ENCODE measurements at regions not wholly inside any gene's neighbourhood (a gene's known extent, or its start where the extent isn't known, plus 50 kb on each side); places are given as distances from the start of the nearest gene placed in this dataset.

DNA sequence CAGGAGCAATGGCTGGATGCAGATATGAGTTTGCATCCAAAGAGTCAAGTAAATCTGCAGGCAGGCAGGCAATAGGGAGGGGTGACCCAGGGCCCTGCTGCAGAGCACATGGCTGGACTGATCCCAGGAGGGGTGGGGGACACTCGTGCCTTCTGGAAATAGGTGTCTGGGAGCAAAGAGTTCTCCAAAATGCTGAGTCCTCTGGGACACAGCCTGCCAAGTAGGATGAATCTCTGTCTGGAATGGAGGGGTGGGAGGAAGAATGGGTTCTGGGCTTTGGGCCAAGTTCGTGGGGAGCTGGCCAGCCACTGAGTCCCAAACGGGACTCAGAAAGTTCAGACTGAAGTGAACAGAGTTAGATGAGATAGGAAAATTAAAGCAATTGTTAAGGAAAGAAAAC is 214.5 kb downstream of the MTHFS start:
- H2BK20ac ChIP-seq (ENCODE audit: low read depth, low read length, poor library complexity, severe bottlenecking) = no peak overlapping the region
- DNase-seq = no peak
- no peak overlapping the region for H4K8ac ChIP-seq (replicated peaks; ENCODE audit: insufficient read length, low read depth, low read length)
- no CpG with 5 or more reads among the region's 3 CpGs for WGBS (ENCODE audit: extremely low coverage, insufficient read length, low lambda C conversion rate)
- no peaks in the 10 kb centered on the region for H3K79me2 ChIP-seq (ENCODE audit: insufficient read depth, low read length)
- no peak overlapping the region for H4K5ac ChIP-seq (ENCODE audit: insufficient read length, low read depth, low read length)
- no peak overlapping the region for H3K4me2 ChIP-seq (ENCODE audit: insufficient read depth, insufficient read length, low read length)
- no peaks in the 10 kb centered on the region for H3K9me3 ChIP-seq (ENCODE audit: control insufficient read depth, low read depth, low read length)
- Mint-ChIP-seq H3K27me3 (ENCODE audit: low read depth) (no peaks in the 10 kb centered on the region), H3K4me3 (no peak overlapping the region), H3K27ac (no peak overlapping the region; a peak in 2 of 7 replicates), H3K9me3 (no peaks in the 10 kb centered on the region), H3K4me1 (peaks cover 28% of the 10 kb centered on the region in 2 experiments), H3K36me3 (ENCODE audit: insufficient read depth in 1 of 3, low read depth in 3 of 3) (no peaks in the 10 kb centered on the region; a peak in 1 of 7 replicates)
- no peaks in the 10 kb centered on the region for H3K27me3 ChIP-seq (ENCODE audit: insufficient read depth, low read length)
- H3K56ac ChIP-seq (ENCODE audit: insufficient read length, low read depth, low read length) = no peak overlapping the region
- H3K14ac ChIP-seq (ENCODE audit: insufficient read depth, low read length) = no peak overlapping the region
- H3K9ac ChIP-seq (ENCODE audit: extremely low read depth, insufficient read length, low read length) = no peak overlapping the region
- H3K23ac ChIP-seq (ENCODE audit: insufficient read length, low read depth, low read length) = no peak overlapping the region
- H2BK12ac ChIP-seq (ENCODE audit: insufficient read length, low read depth, low read length) = no peak overlapping the region
- no peaks in the 10 kb centered on the region for H3K23me2 ChIP-seq (ENCODE audit: insufficient read length, low read depth, low read length, poor library complexity, severe bottlenecking)
- H2AFZ ChIP-seq (ENCODE audit: low read length) = no peak overlapping the region
- no peak overlapping the region for H3K4ac ChIP-seq (ENCODE audit: low read depth, low read length)
- TF ChIP-seq, protein P1, sequence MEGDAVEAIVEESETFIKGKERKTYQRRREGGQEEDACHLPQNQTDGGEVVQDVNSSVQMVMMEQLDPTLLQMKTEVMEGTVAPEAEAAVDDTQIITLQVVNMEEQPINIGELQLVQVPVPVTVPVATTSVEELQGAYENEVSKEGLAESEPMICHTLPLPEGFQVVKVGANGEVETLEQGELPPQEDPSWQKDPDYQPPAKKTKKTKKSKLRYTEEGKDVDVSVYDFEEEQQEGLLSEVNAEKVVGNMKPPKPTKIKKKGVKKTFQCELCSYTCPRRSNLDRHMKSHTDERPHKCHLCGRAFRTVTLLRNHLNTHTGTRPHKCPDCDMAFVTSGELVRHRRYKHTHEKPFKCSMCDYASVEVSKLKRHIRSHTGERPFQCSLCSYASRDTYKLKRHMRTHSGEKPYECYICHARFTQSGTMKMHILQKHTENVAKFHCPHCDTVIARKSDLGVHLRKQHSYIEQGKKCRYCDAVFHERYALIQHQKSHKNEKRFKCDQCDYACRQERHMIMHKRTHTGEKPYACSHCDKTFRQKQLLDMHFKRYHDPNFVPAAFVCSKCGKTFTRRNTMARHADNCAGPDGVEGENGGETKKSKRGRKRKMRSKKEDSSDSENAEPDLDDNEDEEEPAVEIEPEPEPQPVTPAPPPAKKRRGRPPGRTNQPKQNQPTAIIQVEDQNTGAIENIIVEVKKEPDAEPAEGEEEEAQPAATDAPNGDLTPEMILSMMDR (conservative IDR thresholded peaks at IDR 0.05) = no peak
- no peak overlapping the region for H2AK5ac ChIP-seq (ENCODE audit: insufficient read length, low read length)
- no peak overlapping the region for H4K91ac ChIP-seq (ENCODE audit: insufficient read length, low read depth, low read length)
- no peaks in the 10 kb centered on the region for H3K79me1 ChIP-seq (ENCODE audit: insufficient read depth, low read depth, low read length, poor library complexity, severe bottlenecking)
- no peak overlapping the region for H2BK5ac ChIP-seq (ENCODE audit: insufficient read length, low read length)
- H2BK120ac ChIP-seq (ENCODE audit: low read depth, low read length, poor library complexity, severe bottlenecking) = no peak overlapping the region
- no peaks in the 10 kb centered on the region; the same call in 1 of the 2 replicates for H3K4me1 ChIP-seq (ENCODE audit: insufficient read depth, low read length)
- no peak overlapping the region for H3T11ph ChIP-seq (ENCODE audit: low read length)
- no peaks in the 10 kb centered on the region for H4K20me1 ChIP-seq (ENCODE audit: control insufficient read depth, insufficient read depth, insufficient read length)
- H3K27ac ChIP-seq (ENCODE audit: insufficient read length, low read depth, low read length) = no peak overlapping the region
- no peak overlapping the region for H3K18ac ChIP-seq (ENCODE audit: insufficient read length, low read depth, low read length)
- no peak overlapping the region for H2BK15ac ChIP-seq (ENCODE audit: low read depth, low read length)
